ENCODE measurements at regions not wholly inside any gene's neighbourhood (a gene's known extent, or its start where the extent isn't known, plus 50 kb on each side); places are given as distances from the start of the nearest gene placed in this dataset.

DNA sequence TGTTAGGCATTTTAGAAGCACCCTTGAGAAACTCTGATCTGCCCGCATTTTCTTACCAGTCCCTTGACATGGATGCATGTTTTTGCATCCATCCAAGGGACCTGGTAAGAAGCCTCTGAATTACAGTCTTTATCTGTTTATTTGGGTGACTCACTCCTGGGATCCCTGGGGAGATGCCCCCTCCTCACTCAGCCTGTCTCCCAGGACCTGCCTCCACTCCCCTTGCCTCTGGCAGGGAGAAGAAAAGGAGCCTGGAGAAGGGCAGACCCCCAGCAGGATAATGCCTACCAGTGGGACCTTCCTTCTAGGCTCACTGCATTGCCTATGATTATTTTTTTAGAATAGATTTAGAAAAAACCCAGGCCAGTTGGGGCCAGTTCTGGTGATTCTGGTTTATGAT, 329.4 kb downstream of the PTTG2 start:
- no peak for ATAC-seq
- ChIA-PET POLR2A (no interaction called here), CTCF (no interaction called here)
- TF ChIP-seq, protein P1, sequence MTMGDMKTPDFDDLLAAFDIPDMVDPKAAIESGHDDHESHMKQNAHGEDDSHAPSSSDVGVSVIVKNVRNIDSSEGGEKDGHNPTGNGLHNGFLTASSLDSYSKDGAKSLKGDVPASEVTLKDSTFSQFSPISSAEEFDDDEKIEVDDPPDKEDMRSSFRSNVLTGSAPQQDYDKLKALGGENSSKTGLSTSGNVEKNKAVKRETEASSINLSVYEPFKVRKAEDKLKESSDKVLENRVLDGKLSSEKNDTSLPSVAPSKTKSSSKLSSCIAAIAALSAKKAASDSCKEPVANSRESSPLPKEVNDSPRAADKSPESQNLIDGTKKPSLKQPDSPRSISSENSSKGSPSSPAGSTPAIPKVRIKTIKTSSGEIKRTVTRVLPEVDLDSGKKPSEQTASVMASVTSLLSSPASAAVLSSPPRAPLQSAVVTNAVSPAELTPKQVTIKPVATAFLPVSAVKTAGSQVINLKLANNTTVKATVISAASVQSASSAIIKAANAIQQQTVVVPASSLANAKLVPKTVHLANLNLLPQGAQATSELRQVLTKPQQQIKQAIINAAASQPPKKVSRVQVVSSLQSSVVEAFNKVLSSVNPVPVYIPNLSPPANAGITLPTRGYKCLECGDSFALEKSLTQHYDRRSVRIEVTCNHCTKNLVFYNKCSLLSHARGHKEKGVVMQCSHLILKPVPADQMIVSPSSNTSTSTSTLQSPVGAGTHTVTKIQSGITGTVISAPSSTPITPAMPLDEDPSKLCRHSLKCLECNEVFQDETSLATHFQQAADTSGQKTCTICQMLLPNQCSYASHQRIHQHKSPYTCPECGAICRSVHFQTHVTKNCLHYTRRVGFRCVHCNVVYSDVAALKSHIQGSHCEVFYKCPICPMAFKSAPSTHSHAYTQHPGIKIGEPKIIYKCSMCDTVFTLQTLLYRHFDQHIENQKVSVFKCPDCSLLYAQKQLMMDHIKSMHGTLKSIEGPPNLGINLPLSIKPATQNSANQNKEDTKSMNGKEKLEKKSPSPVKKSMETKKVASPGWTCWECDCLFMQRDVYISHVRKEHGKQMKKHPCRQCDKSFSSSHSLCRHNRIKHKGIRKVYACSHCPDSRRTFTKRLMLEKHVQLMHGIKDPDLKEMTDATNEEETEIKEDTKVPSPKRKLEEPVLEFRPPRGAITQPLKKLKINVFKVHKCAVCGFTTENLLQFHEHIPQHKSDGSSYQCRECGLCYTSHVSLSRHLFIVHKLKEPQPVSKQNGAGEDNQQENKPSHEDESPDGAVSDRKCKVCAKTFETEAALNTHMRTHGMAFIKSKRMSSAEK (CRISPR knock-in tag; IDR thresholded peaks at IDR 0.05; ENCODE audit: borderline replicate concordance): no peak
- TF ChIP-seq RELA (CRISPR knock-in tag; IDR thresholded peaks at IDR 0.05; ENCODE audit: borderline replicate concordance) (no peak), ETV6 (CRISPR knock-in tag; IDR thresholded peaks at IDR 0.05) (no peak), ZNF416 (CRISPR knock-in tag; IDR thresholded peaks at IDR 0.05) (no peak), TEAD4 (CRISPR knock-in tag; IDR thresholded peaks at IDR 0.05) (no peak), ZNF317 (CRISPR knock-in tag; IDR thresholded peaks at IDR 0.05; ENCODE audit: borderline replicate concordance, low read depth) (no peak), TP53 (CRISPR knock-in tag; IDR thresholded peaks at IDR 0.05) (no peak), NR1H2 (CRISPR knock-in tag; IDR thresholded peaks at IDR 0.05) (no peak)
- TF ChIP-seq, protein P2, sequence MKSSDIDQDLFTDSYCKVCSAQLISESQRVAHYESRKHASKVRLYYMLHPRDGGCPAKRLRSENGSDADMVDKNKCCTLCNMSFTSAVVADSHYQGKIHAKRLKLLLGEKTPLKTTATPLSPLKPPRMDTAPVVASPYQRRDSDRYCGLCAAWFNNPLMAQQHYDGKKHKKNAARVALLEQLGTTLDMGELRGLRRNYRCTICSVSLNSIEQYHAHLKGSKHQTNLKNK (CRISPR knock-in tag; IDR thresholded peaks at IDR 0.05): no peak
- TF ChIP-seq, protein P3, sequence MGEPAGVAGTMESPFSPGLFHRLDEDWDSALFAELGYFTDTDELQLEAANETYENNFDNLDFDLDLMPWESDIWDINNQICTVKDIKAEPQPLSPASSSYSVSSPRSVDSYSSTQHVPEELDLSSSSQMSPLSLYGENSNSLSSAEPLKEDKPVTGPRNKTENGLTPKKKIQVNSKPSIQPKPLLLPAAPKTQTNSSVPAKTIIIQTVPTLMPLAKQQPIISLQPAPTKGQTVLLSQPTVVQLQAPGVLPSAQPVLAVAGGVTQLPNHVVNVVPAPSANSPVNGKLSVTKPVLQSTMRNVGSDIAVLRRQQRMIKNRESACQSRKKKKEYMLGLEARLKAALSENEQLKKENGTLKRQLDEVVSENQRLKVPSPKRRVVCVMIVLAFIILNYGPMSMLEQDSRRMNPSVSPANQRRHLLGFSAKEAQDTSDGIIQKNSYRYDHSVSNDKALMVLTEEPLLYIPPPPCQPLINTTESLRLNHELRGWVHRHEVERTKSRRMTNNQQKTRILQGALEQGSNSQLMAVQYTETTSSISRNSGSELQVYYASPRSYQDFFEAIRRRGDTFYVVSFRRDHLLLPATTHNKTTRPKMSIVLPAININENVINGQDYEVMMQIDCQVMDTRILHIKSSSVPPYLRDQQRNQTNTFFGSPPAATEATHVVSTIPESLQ (CRISPR knock-in tag; IDR thresholded peaks at IDR 0.05): no peak
- TF ChIP-seq, protein P4, sequence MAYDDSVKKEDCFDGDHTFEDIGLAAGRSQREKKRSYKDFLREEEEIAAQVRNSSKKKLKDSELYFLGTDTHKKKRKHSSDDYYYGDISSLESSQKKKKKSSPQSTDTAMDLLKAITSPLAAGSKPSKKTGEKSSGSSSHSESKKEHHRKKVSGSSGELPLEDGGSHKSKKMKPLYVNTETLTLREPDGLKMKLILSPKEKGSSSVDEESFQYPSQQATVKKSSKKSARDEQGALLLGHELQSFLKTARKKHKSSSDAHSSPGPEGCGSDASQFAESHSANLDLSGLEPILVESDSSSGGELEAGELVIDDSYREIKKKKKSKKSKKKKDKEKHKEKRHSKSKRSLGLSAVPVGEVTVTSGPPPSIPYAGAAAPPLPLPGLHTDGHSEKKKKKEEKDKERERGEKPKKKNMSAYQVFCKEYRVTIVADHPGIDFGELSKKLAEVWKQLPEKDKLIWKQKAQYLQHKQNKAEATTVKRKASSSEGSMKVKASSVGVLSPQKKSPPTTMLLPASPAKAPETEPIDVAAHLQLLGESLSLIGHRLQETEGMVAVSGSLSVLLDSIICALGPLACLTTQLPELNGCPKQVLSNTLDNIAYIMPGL (CRISPR knock-in tag; IDR thresholded peaks at IDR 0.05): no peak
- Mint-ChIP-seq H3K4me1 (peaks cover 25% of the 10 kb centered on the region), H3K36me3 (peaks cover 19% of the 10 kb centered on the region), H3K27me3 (ENCODE audit: low read depth) (no peaks in the 10 kb centered on the region), H3K4me3 (no peak overlapping the region), H3K27ac (no peak overlapping the region), H3K9me3 (peaks cover 28% of the 10 kb centered on the region)
- no peak for DNase-seq (ENCODE audit: low spot score)

DNA sequence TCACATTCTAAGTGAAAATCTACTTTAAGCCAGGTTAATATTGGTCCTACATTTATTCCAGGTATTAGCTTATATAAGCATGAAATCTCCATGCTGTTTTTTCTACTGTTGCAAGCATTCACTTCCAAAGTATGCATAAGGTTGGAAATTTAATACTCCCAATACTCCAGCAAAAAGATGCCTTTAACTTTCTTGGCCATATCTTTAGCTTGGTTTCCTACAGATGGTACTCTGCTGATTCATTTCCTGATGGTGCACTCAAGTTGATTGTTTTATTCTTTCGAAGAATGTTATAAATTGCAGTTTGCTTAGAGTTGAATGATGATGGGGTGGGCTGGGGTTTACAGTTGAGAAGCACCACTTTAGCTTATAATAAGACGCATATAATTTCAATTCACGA, 330.2 kb downstream of the PTTG2 start:
- H3K36me3 Mint-ChIP-seq: peaks cover 24% of the 10 kb centered on the region
- ChIA-PET POLR2A (no interaction called here), CTCF (no interaction called here)
- peaks cover 33% of the 10 kb centered on the region for H3K9me3 Mint-ChIP-seq
- DNase-seq (ENCODE audit: low spot score) (no peak), ATAC-seq (no peak)
- TF ChIP-seq NFYB (CRISPR knock-in tag; conservative IDR thresholded peaks at IDR 0.05; ENCODE audit: low read depth): no peak
- TF ChIP-seq NR2C2 (CRISPR knock-in tag; IDR thresholded peaks at IDR 0.05): no peak
- H3K4me3 Mint-ChIP-seq: no peak overlapping the region
- peaks cover 18% of the 10 kb centered on the region for H3K4me1 Mint-ChIP-seq
- H3K27me3 Mint-ChIP-seq (ENCODE audit: low read depth): no peaks in the 10 kb centered on the region
- H3K27ac Mint-ChIP-seq: no peak overlapping the region

DNA sequence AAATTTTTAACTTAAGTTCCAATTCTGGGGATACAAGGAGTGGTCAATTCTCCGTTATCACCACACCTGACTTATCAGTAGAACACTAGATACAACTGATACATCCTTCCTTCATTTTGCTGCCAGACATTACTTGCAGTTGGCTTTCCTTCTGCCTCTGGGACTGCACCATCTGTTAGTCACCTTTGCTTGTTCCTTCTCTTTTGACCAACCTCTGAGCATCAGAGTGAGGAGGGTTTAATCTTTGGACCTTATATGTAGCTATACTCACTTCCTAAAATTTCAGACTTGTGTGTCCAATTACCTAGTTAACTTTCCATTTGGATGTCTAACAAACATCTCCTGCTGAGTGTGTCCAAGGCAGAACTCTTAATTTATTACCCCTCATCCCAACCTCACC, 330.7 kb downstream of the PTTG2 start:
- peaks cover 37% of the 10 kb centered on the region for H3K9me3 Mint-ChIP-seq
- ATAC-seq: no peak
- no peak overlapping the region for H3K4me3 Mint-ChIP-seq
- no peak overlapping the region for H3K27ac Mint-ChIP-seq
- peaks cover 24% of the 10 kb centered on the region for H3K36me3 Mint-ChIP-seq
- ChIA-PET POLR2A (no interaction called here), CTCF (no interaction called here)
- H3K27me3 Mint-ChIP-seq (ENCODE audit: low read depth): no peaks in the 10 kb centered on the region
- no peak for DNase-seq (ENCODE audit: low spot score)
- peaks cover 16% of the 10 kb centered on the region for H3K4me1 Mint-ChIP-seq
- no peak for TF ChIP-seq GABPB1 (CRISPR knock-in tag; IDR thresholded peaks at IDR 0.05)
- TF ChIP-seq, protein P5, sequence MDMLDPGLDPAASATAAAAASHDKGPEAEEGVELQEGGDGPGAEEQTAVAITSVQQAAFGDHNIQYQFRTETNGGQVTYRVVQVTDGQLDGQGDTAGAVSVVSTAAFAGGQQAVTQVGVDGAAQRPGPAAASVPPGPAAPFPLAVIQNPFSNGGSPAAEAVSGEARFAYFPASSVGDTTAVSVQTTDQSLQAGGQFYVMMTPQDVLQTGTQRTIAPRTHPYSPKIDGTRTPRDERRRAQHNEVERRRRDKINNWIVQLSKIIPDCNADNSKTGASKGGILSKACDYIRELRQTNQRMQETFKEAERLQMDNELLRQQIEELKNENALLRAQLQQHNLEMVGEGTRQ (CRISPR knock-in tag; IDR thresholded peaks at IDR 0.05): no peak
- no peak for TF ChIP-seq SMAD4 (CRISPR knock-in tag; IDR thresholded peaks at IDR 0.05)
- no peak for TF ChIP-seq FOXP1 (CRISPR knock-in tag; IDR thresholded peaks at IDR 0.05; ENCODE audit: borderline replicate concordance)
- TF ChIP-seq GTF2I (CRISPR knock-in tag; conservative IDR thresholded peaks at IDR 0.05): no peak
- TF ChIP-seq, protein P6, sequence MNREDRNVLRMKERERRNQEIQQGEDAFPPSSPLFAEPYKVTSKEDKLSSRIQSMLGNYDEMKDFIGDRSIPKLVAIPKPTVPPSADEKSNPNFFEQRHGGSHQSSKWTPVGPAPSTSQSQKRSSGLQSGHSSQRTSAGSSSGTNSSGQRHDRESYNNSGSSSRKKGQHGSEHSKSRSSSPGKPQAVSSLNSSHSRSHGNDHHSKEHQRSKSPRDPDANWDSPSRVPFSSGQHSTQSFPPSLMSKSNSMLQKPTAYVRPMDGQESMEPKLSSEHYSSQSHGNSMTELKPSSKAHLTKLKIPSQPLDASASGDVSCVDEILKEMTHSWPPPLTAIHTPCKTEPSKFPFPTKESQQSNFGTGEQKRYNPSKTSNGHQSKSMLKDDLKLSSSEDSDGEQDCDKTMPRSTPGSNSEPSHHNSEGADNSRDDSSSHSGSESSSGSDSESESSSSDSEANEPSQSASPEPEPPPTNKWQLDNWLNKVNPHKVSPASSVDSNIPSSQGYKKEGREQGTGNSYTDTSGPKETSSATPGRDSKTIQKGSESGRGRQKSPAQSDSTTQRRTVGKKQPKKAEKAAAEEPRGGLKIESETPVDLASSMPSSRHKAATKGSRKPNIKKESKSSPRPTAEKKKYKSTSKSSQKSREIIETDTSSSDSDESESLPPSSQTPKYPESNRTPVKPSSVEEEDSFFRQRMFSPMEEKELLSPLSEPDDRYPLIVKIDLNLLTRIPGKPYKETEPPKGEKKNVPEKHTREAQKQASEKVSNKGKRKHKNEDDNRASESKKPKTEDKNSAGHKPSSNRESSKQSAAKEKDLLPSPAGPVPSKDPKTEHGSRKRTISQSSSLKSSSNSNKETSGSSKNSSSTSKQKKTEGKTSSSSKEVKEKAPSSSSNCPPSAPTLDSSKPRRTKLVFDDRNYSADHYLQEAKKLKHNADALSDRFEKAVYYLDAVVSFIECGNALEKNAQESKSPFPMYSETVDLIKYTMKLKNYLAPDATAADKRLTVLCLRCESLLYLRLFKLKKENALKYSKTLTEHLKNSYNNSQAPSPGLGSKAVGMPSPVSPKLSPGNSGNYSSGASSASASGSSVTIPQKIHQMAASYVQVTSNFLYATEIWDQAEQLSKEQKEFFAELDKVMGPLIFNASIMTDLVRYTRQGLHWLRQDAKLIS (CRISPR knock-in tag; IDR thresholded peaks at IDR 0.05; ENCODE audit: borderline replicate concordance): no peak
- TF ChIP-seq PRRX2 (CRISPR knock-in tag; IDR thresholded peaks at IDR 0.05): no peak
